Ascending aorta (tissue), 2 donors: ENCODE measurements at regions not wholly inside any gene's neighbourhood (a gene's known extent, or its start where the extent isn't known, plus 50 kb on each side); places are given as distances from the start of the nearest gene placed in this dataset.

ENCODE experiments used
- DNase-seq, 2 donors: peaks; one replicate each; pipeline ENCODE4 v3.0.0-alpha.2; 2019; ENCODE audit warnings: low spot score in 2 of 2
- H3K27ac ChIP-seq, 2 donors: fragments of 200-600 bp; sonication (generic); one replicate each; pipeline ENCODE4 v1.5.1; 2016 to 2017; ENCODE audit warnings: mild to moderate bottlenecking in 1 of 2
- H3K27me3 ChIP-seq: fragments of 200-600 bp; sonication (generic); one replicate; pipeline ENCODE4 v1.5.1; 2017
- H3K36me3 ChIP-seq, 2 donors: fragments of 200-600 bp; sonication (generic); one replicate each; pipeline ENCODE4 v1.5.1; 2016
- H3K4me1 ChIP-seq, 2 donors: fragments of 200-600 bp; sonication (generic); one replicate each; pipeline ENCODE4 v1.5.1; 2016 to 2017; ENCODE audit warnings: mild to moderate bottlenecking in 1 of 2
- H3K4me3 ChIP-seq, 2 donors: fragments of 200-600 bp; sonication (generic); one replicate each; pipeline ENCODE4 v1.5.1; 2016 to 2017; ENCODE audit warnings: mild to moderate bottlenecking in 1 of 2
- H3K9me3 ChIP-seq, 2 donors: fragments of 200-600 bp; sonication (generic); one replicate each; pipeline ENCODE4 v1.5.1; 2016
- intact Hi-C: fragments of 100-400 bp; cut with DNase I; formaldehyde crosslinking; loops from one replicate; pipeline ENCODE4 v1.15.1; 2023
- TF ChIP-seq, protein P1 (sequence below), 3 experiments: fragments of 200-600 bp in 2 of 3; fragments of 450-650 bp in 1 of 3; sonication (generic) in 2 of 3; IDR thresholded peaks; one replicate each; pipeline ENCODE4 v1.5.1; 2016 to 2019; ENCODE audit warnings: antibody characterized with exemption in 3 of 3, mild to moderate bottlenecking in 1 of 3, moderate library complexity in 1 of 3

DNA sequence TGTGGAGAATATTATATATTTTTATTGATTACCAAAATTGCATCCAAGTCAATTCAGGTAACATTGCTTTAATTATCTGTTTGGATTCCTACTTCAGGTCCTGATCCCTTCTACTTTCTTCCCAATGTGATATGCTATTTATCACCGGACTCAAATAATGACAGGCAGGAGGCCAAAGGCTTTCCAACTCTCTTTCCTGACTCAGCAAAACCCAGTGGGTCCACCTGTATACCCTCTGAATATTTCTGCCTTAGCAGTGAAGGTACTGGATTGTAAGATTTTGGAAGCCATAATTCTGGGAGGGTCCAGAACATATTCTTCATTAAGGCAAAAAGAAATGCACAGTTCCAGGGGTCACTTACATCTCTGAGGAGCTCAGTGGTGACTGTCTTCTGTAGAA is 260.2 kb upstream of the UBASH3B start:
- intact Hi-C loops, result no loop called here
- no peaks in the 10 kb centered on the region for H3K4me1 ChIP-seq
- H3K4me3 ChIP-seq, result no peak overlapping the region
- no peak for DNase-seq
- H3K27me3 ChIP-seq, result no peaks in the 10 kb centered on the region
- no peak overlapping the region for H3K27ac ChIP-seq
- H3K36me3 ChIP-seq, result no peaks in the 10 kb centered on the region
- TF ChIP-seq, protein P1, sequence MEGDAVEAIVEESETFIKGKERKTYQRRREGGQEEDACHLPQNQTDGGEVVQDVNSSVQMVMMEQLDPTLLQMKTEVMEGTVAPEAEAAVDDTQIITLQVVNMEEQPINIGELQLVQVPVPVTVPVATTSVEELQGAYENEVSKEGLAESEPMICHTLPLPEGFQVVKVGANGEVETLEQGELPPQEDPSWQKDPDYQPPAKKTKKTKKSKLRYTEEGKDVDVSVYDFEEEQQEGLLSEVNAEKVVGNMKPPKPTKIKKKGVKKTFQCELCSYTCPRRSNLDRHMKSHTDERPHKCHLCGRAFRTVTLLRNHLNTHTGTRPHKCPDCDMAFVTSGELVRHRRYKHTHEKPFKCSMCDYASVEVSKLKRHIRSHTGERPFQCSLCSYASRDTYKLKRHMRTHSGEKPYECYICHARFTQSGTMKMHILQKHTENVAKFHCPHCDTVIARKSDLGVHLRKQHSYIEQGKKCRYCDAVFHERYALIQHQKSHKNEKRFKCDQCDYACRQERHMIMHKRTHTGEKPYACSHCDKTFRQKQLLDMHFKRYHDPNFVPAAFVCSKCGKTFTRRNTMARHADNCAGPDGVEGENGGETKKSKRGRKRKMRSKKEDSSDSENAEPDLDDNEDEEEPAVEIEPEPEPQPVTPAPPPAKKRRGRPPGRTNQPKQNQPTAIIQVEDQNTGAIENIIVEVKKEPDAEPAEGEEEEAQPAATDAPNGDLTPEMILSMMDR (IDR thresholded peaks at IDR 0.05), result no peak
- no peaks in the 10 kb centered on the region for H3K9me3 ChIP-seq

DNA sequence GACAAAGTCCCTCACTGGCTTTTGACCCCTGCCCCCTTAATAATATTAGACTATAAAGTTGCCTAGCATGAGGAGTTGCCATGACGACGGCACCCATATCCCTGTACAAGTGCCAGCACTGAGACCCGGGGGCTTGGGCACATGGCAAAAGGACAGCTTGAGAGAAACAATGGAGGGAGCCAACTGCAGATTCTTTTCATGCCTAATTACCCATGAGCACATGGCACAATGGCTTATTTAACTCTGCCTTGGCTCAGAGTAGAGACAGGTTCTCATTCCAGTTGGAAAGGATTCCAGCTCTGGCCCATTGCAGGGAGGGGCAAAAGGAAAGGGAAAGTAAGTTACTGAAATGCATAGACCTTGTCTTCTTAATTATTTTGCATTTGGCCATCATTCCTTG is 261.2 kb upstream of the UBASH3B start:
- Histone ChIP-seq H3K9me3 (no peaks in the 10 kb centered on the region), H3K4me1 (no peaks in the 10 kb centered on the region), H3K27ac (no peak overlapping the region), H3K4me3 (no peak overlapping the region), H3K27me3 (no peaks in the 10 kb centered on the region), H3K36me3 (no peaks in the 10 kb centered on the region)
- DNase-seq, result no peak
- intact Hi-C loops, result no loop called here
- TF ChIP-seq, protein P1 (IDR thresholded peaks at IDR 0.05), result no peak

DNA sequence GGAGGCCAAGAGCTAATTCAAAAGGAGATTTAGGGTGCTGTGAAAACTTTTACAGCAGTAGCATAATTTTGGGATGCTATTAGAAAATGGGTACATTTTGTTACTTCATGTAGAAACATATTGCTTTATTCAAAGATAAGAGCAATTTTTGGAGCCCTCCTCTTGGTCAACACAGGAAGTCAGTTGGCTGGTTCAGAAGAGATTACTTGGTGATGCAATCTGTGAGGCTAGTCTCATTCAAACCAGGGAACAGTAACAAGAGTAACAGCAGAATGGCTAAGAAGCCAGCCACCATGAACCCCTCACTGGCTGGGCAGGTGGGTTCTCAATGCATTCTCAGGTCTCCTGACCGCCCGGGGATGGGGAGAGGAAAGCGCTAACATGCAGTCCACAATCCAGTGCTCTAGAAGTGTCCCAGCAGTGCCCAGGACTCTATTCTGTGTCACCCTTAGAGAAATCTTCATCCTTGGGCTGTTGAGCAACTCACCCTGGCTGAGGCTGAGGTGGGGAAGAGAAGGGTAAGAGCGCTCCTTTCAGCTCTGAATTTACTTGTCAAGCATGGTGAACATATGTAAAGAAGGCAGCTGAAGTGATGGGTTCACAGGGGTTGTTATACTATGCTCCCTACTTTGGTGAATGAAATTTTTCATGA is 262.2 kb upstream of the UBASH3B start:
- H3K27me3 ChIP-seq, result no peaks in the 10 kb centered on the region
- H3K27ac ChIP-seq, result no peak overlapping the region
- no peak for DNase-seq
- no peak overlapping the region for H3K4me3 ChIP-seq
- H3K4me1 ChIP-seq, result no peaks in the 10 kb centered on the region
- intact Hi-C loops, result no loop called here
- H3K9me3 ChIP-seq, result no peaks in the 10 kb centered on the region
- TF ChIP-seq, protein P1 (IDR thresholded peaks at IDR 0.05), result no peak
- H3K36me3 ChIP-seq, result no peaks in the 10 kb centered on the region

DNA sequence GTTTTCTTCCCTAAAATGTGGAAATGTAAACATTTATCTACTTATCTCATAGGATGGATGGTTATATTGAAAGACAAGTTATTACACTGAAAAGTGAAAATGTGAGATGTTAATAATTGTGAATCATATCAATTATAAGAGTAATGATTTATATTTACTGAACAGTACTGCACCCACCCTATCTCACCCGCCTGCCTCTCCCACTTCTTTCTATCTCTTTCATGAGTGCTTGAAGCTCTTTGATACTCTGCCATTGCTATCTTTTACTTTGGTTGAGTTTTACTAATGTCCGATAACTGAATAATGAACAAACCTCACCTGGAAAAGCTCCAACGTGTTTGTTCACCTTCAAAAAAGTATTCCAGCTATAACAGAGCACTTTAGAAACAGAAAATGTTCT is 263.0 kb upstream of the UBASH3B start:
- H3K4me3 ChIP-seq, result no peak overlapping the region
- no peaks in the 10 kb centered on the region for H3K36me3 ChIP-seq
- H3K27me3 ChIP-seq, result no peaks in the 10 kb centered on the region
- no peak overlapping the region for H3K27ac ChIP-seq
- no peaks in the 10 kb centered on the region for H3K4me1 ChIP-seq
- intact Hi-C loops, result no loop called here
- TF ChIP-seq, protein P1 (IDR thresholded peaks at IDR 0.05), result no peak
- no peak for DNase-seq
- H3K9me3 ChIP-seq, result no peaks in the 10 kb centered on the region

DNA sequence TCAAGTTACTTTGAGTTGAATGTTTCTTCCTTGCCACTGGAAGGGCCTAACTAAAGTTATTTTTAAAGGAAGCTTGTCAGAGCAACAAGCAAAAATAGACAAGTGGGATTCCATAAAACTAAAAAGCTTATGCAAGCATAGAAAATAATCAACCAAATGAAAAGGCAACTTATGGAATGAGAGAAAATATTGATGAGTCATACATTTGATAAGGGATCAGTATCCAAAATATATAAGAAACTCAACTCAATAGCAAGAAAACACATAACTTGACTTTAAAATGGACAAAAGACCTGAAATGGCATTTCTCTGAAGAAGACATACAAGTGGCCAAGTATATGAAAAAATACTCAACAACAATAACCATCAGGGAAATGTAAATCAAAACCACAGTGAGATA is 264.5 kb upstream of the UBASH3B start:
- Histone ChIP-seq H3K27ac (no peak overlapping the region), H3K27me3 (no peaks in the 10 kb centered on the region), H3K36me3 (no peaks in the 10 kb centered on the region), H3K4me1 (no peaks in the 10 kb centered on the region), H3K9me3 (no peaks in the 10 kb centered on the region), H3K4me3 (no peak overlapping the region)
- no peak for DNase-seq
- intact Hi-C loops, result no loop called here
- TF ChIP-seq, protein P1 (IDR thresholded peaks at IDR 0.05), result no peak

DNA sequence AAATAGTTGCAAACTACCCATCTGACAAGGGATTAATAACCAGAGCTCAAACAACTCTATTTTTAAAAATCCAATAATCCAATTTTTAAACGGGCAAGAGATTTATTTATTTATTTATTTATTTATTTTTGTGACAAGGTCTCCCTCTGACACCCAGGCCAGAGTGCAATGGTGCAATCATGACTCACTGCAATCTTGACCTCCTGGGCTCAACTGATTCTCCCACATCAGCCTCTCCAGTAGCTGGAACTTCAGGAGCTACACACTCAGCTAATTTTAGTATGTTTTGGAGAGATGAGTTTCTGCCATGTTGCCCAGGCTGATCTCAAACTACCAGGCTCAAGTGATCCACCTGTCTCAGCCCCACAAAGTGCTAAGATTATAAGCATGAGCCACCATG is 267.2 kb upstream of the BLID start:
- no peak for DNase-seq
- H3K36me3 ChIP-seq, result no peaks in the 10 kb centered on the region
- peaks cover 0 to 14% of the 10 kb centered on the region in 2 donors for H3K9me3 ChIP-seq
- TF ChIP-seq, protein P1 (IDR thresholded peaks at IDR 0.05), result no peak
- intact Hi-C loops, result no loop called here
- no peak overlapping the region for H3K4me3 ChIP-seq
- H3K27ac ChIP-seq, result no peak overlapping the region
- H3K27me3 ChIP-seq, result no peaks in the 10 kb centered on the region
- no peaks in the 10 kb centered on the region for H3K4me1 ChIP-seq
